Hepatocyte (in vitro differentiated cells): ENCODE measurements at regions not wholly inside any gene's neighbourhood (a gene's known extent, or its start where the extent isn't known, plus 50 kb on each side); places are given as distances from the start of the nearest gene placed in this dataset.

Experiments used
- EZH2 ChIP-seq: fragments of 200-600 bp; sonication (generic); IDR thresholded peaks from 2 replicates; pipeline ENCODE4 v1.6.1; 2016; ENCODE audit warnings: antibody characterized with exemption, mild to moderate bottlenecking, borderline replicate concordance
- EZH2phosphoT487 ChIP-seq: fragments of 200-600 bp; sonication (generic); IDR thresholded peaks from one replicate; pipeline ENCODE4 v1.6.1; 2018; ENCODE audit warnings: antibody characterized with exemption, mild to moderate bottlenecking, low read depth, moderate library complexity; ENCODE audit not compliant: unreplicated experiment, severe bottlenecking
- TF ChIP-seq, protein P1 (sequence below): fragments of 200-600 bp; sonication (generic); IDR thresholded peaks from 2 replicates; pipeline ENCODE4 v1.5.1; 2016; ENCODE audit warnings: antibody characterized with exemption, mild to moderate bottlenecking; ENCODE audit not compliant: poor library complexity

DNA sequence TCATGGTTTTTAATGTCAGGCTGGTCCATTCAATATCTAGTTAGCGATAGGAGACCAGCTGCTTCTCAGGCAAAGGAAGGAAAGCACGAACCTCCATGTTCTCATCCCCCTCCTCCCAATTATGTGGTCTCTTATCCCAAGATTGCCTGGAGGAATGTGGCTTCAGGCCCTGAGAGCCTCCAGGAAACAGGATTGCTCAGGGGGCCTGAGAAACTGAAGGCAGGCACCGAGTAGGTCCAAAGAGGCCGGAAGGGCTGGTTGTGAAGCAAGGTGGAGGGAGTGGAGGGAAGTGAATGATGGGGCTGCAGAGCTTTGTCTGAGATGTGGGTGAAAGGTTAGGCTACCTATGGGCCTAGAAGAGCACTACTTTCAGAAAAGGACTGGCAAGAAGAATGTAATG lies 188.2 kb upstream of the DDHD1 start:
- TF ChIP-seq, protein P1, sequence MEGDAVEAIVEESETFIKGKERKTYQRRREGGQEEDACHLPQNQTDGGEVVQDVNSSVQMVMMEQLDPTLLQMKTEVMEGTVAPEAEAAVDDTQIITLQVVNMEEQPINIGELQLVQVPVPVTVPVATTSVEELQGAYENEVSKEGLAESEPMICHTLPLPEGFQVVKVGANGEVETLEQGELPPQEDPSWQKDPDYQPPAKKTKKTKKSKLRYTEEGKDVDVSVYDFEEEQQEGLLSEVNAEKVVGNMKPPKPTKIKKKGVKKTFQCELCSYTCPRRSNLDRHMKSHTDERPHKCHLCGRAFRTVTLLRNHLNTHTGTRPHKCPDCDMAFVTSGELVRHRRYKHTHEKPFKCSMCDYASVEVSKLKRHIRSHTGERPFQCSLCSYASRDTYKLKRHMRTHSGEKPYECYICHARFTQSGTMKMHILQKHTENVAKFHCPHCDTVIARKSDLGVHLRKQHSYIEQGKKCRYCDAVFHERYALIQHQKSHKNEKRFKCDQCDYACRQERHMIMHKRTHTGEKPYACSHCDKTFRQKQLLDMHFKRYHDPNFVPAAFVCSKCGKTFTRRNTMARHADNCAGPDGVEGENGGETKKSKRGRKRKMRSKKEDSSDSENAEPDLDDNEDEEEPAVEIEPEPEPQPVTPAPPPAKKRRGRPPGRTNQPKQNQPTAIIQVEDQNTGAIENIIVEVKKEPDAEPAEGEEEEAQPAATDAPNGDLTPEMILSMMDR = no peak
- no peak for TF ChIP-seq EZH2phosphoT487
- TF ChIP-seq EZH2 = no peak
